HG03095 (cell line): ENCODE measurements at regions not wholly inside any gene's neighbourhood (a gene's known extent, or its start where the extent isn't known, plus 50 kb on each side); places are given as distances from the start of the nearest gene placed in this dataset.
"Not testable (repeated sequence)": the region's sequence is repeated elsewhere in the genome, so short reads cannot be mapped to it uniquely, and the experiment has no call there.

Source experiments
- ATAC-seq: cut with Tn5 transposase; IDR thresholded peaks from one replicate; pipeline ENCODE4 v1.9.1; 2021; ENCODE audit warnings: moderate library complexity; ENCODE audit not compliant: unreplicated experiment

- not testable (repeated sequence) for ATAC-seq
Measured at GRCh38 chr1:121048769-121049443, 135.2 kb downstream of the FAM72B start.

- not testable (repeated sequence) for ATAC-seq
Measured at GRCh38 chr1:121050097-121050496, 134.0 kb downstream of the FAM72B start.

- ATAC-seq, result not testable (repeated sequence)
Measured at GRCh38 chr1:121051161-121051790, 132.9 kb downstream of the FAM72B start.

- not testable (repeated sequence) for ATAC-seq
Measured at GRCh38 chr1:121052081-121052660, 132.0 kb downstream of the FAM72B start.

GRCh38 chr1:121054928-121055327, 129.2 kb downstream of the FAM72B start:
- ATAC-seq, result not testable (repeated sequence)

- not testable (repeated sequence) for ATAC-seq
Measured at GRCh38 chr1:121066925-121067324, 117.2 kb downstream of the FAM72B start.

- ATAC-seq, result not testable (repeated sequence)
Measured at GRCh38 chr1:121068738-121069499, 115.2 kb downstream of the FAM72B start.

GRCh38 chr1:121073852-121074251, 110.3 kb downstream of the FAM72B start:
- ATAC-seq, result not testable (repeated sequence)

GRCh38 chr1:121075254-121075805, 108.8 kb downstream of the FAM72B start:
- not testable (repeated sequence) for ATAC-seq

- ATAC-seq, result peak; percentile 96
Measured at GRCh38 chr1:121076674-121077073, 107.5 kb downstream of the FAM72B start.

GRCh38 chr1:121079655-121080054, 104.5 kb downstream of the FAM72B start:
- not testable (repeated sequence) for ATAC-seq

GRCh38 chr1:121080197-121080903, 103.8 kb downstream of the FAM72B start:
- not testable (repeated sequence) for ATAC-seq

- ATAC-seq, result not testable (repeated sequence)
Measured at GRCh38 chr1:121080904-121081264, 103.3 kb downstream of the FAM72B start.

- not testable (repeated sequence) for ATAC-seq
Measured at GRCh38 chr1:121081625-121082199, 102.4 kb downstream of the FAM72B start.

- not testable (repeated sequence) for ATAC-seq
Measured at GRCh38 chr1:121082995-121083394, 101.1 kb downstream of the FAM72B start.

- not testable (repeated sequence) for ATAC-seq
Measured at GRCh38 chr1:121086249-121086648, 97.9 kb downstream of the FAM72B start.

- not testable (repeated sequence) for ATAC-seq
Measured at GRCh38 chr1:121087221-121087620, 96.9 kb downstream of the FAM72B start.

- not testable (repeated sequence) for ATAC-seq
Measured at GRCh38 chr1:121088568-121088967, 95.6 kb downstream of the FAM72B start.

GRCh38 chr1:121092329-121092968, 91.7 kb downstream of the FAM72B start:
- not testable (repeated sequence) for ATAC-seq
